ENCODE measurements at regions not wholly inside any gene's neighbourhood (a gene's known extent, or its start where the extent isn't known, plus 50 kb on each side); places are given as distances from the start of the nearest gene placed in this dataset.

GRCh38 chr5:19125956-19126713, 861.9 kb downstream of the CDH18 start:
- Mint-ChIP-seq H3K4me1 (no peaks in the 10 kb centered on the region), H3K36me3 (ENCODE audit: insufficient read depth in 1 of 3, low read depth in 3 of 3) (peaks cover 0 to 12% (median 0%) of the 10 kb centered on the region in 3 experiments; a peak in 1 of 7 replicates)

More at GRCh38 chr5:19125956-19126713, 861.9 kb downstream of the CDH18 start:
- Histone ChIP-seq H3K14ac (ENCODE audit: insufficient read depth, low read length) (no peak overlapping the region), H4K8ac (replicated peaks; ENCODE audit: insufficient read length, low read depth, low read length) (no peak overlapping the region), H3K27me3 (ENCODE audit: insufficient read depth, low read length) (no peaks in the 10 kb centered on the region), H2AFZ (ENCODE audit: low read length) (no peak overlapping the region), H2AK5ac (ENCODE audit: insufficient read length, low read length) (no peak overlapping the region), H3K4me2 (ENCODE audit: insufficient read depth, insufficient read length, low read length) (no peak overlapping the region), H3K4me1 (ENCODE audit: insufficient read depth, low read length) (no peaks in the 10 kb centered on the region), H3K18ac (ENCODE audit: insufficient read length, low read depth, low read length) (no peak overlapping the region), H4K5ac (ENCODE audit: insufficient read length, low read depth, low read length) (no peak overlapping the region), H3K79me1 (ENCODE audit: insufficient read depth, low read depth, low read length, poor library complexity, severe bottlenecking) (no peaks in the 10 kb centered on the region), H3K9me3 (ENCODE audit: control insufficient read depth, low read depth, low read length) (no peaks in the 10 kb centered on the region), H4K91ac (ENCODE audit: insufficient read length, low read depth, low read length) (no peak overlapping the region), H3K56ac (ENCODE audit: insufficient read length, low read depth, low read length) (no peak overlapping the region), H3K79me2 (ENCODE audit: insufficient read depth, low read length) (no peaks in the 10 kb centered on the region), H2BK20ac (ENCODE audit: low read depth, low read length, poor library complexity, severe bottlenecking) (no peak overlapping the region), H2BK5ac (ENCODE audit: insufficient read length, low read length) (no peak overlapping the region), H3K23me2 (ENCODE audit: insufficient read length, low read depth, low read length, poor library complexity, severe bottlenecking) (no peaks in the 10 kb centered on the region), H2BK120ac (ENCODE audit: low read depth, low read length, poor library complexity, severe bottlenecking) (no peak overlapping the region), H3K9ac (ENCODE audit: extremely low read depth, insufficient read length, low read length) (no peak overlapping the region), H2BK15ac (ENCODE audit: low read depth, low read length) (no peak overlapping the region), H3K4ac (ENCODE audit: low read depth, low read length) (no peak overlapping the region), H3T11ph (ENCODE audit: low read length) (no peak overlapping the region), H3K27ac (ENCODE audit: insufficient read length, low read depth, low read length) (no peak overlapping the region), H4K20me1 (ENCODE audit: control insufficient read depth, insufficient read depth, insufficient read length) (no peaks in the 10 kb centered on the region), H2BK12ac (ENCODE audit: insufficient read length, low read depth, low read length) (no peak overlapping the region), H3K23ac (ENCODE audit: insufficient read length, low read depth, low read length) (no peak overlapping the region)
- DNase-seq = no peak
- Mint-ChIP-seq H3K4me3 (no peak overlapping the region), H3K9me3 (peaks cover 0 to under 1% of the 10 kb centered on the region in 2 experiments; a peak in 2 of 5 replicates), H3K27me3 (ENCODE audit: low read depth) (no peaks in the 10 kb centered on the region), H3K27ac (no peak overlapping the region)
- no CpG with 5 or more reads among the region's 5 CpGs for WGBS (ENCODE audit: extremely low coverage, insufficient read length, low lambda C conversion rate)
- TF ChIP-seq, protein P1, sequence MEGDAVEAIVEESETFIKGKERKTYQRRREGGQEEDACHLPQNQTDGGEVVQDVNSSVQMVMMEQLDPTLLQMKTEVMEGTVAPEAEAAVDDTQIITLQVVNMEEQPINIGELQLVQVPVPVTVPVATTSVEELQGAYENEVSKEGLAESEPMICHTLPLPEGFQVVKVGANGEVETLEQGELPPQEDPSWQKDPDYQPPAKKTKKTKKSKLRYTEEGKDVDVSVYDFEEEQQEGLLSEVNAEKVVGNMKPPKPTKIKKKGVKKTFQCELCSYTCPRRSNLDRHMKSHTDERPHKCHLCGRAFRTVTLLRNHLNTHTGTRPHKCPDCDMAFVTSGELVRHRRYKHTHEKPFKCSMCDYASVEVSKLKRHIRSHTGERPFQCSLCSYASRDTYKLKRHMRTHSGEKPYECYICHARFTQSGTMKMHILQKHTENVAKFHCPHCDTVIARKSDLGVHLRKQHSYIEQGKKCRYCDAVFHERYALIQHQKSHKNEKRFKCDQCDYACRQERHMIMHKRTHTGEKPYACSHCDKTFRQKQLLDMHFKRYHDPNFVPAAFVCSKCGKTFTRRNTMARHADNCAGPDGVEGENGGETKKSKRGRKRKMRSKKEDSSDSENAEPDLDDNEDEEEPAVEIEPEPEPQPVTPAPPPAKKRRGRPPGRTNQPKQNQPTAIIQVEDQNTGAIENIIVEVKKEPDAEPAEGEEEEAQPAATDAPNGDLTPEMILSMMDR (conservative IDR thresholded peaks at IDR 0.05) = no peak

Data from H9 (cell line).